Astrocyte (in vitro differentiated cells and primary cell): ENCODE measurements at regions not wholly inside any gene's neighbourhood (a gene's known extent, or its start where the extent isn't known, plus 50 kb on each side); places are given as distances from the start of the nearest gene placed in this dataset.

Experiments
- DNase-seq: peaks from one replicate; pipeline ENCODE4 v3.0.0-alpha.2; 2010; ENCODE audit warnings: low read depth
- FAIRE-seq: peaks from 2 replicates; lab custom pipeline; 2011; peaks lifted over from hg19 to GRCh38; lab: Jason Lieb, UNC
- H2AFZ ChIP-seq: 2 replicates; pipeline ENCODE4 v1.6.0; 2012; ENCODE audit warnings: low read depth, low read length, inconsistent platforms
- H3K27ac ChIP-seq: 2 replicates; pipeline ENCODE4 v1.5.1; 2011; ENCODE audit warnings: low read depth, low read length, inconsistent platforms
- H3K27me3 ChIP-seq: 2 replicates; pipeline ENCODE4 v1.6.0; 2011; ENCODE audit warnings: low read length, inconsistent platforms; ENCODE audit not compliant: insufficient read depth
- H3K36me3 ChIP-seq: 2 replicates; pipeline ENCODE4 v1.5.1; 2011; ENCODE audit warnings: low read length, inconsistent platforms; ENCODE audit not compliant: insufficient read depth
- H3K4me1 ChIP-seq: 2 replicates; pipeline ENCODE4 v1.5.1; 2011; ENCODE audit warnings: low read length, inconsistent platforms; ENCODE audit not compliant: insufficient read depth
- H3K4me2 ChIP-seq: 2 replicates; pipeline ENCODE4 v1.6.0; 2012; ENCODE audit warnings: low read length, inconsistent platforms
- H3K4me3 ChIP-seq: 2 replicates; pipeline ENCODE4 v1.5.1; 2011; ENCODE audit warnings: low read depth, mild to moderate bottlenecking, low read length, inconsistent platforms; ENCODE audit not compliant: insufficient read depth
- H3K79me2 ChIP-seq: 2 replicates; pipeline ENCODE4 v1.6.0; 2012; ENCODE audit warnings: mild to moderate bottlenecking, low read length, inconsistent platforms; ENCODE audit not compliant: insufficient read depth
- H3K9ac ChIP-seq: 2 replicates; pipeline ENCODE4 v1.6.0; 2012; ENCODE audit warnings: mild to moderate bottlenecking, low read length, inconsistent platforms
- H3K9me3 ChIP-seq: 2 replicates; pipeline ENCODE4 v1.5.1; 2012; ENCODE audit warnings: low read depth, mild to moderate bottlenecking, low read length, inconsistent platforms; ENCODE audit not compliant: insufficient read depth
- H4K20me1 ChIP-seq: 2 replicates; pipeline ENCODE4 v1.6.0; 2012; ENCODE audit warnings: low read length, inconsistent platforms; ENCODE audit not compliant: insufficient read depth
- H3K27ac Mint-ChIP-seq: one replicate; pipeline ENCODE4 v1.8.0; 2021; ENCODE audit warnings: mild to moderate bottlenecking, mixed read lengths; ENCODE audit not compliant: unreplicated experiment
- H3K27me3 Mint-ChIP-seq: one replicate; pipeline ENCODE4 v1.8.0; 2021; ENCODE audit warnings: low read depth, mixed read lengths; ENCODE audit not compliant: unreplicated experiment
- H3K36me3 Mint-ChIP-seq: one replicate; pipeline ENCODE4 v1.8.0; 2021; ENCODE audit warnings: low read depth, mixed read lengths; ENCODE audit not compliant: unreplicated experiment
- H3K4me1 Mint-ChIP-seq: one replicate; pipeline ENCODE4 v1.8.0; 2021; ENCODE audit warnings: low read depth, mixed read lengths; ENCODE audit not compliant: unreplicated experiment
- H3K4me3 Mint-ChIP-seq: one replicate; pipeline ENCODE4 v1.8.0; 2021; ENCODE audit warnings: mild to moderate bottlenecking, moderate library complexity, mixed read lengths; ENCODE audit not compliant: unreplicated experiment
- H3K9me3 Mint-ChIP-seq: one replicate; pipeline ENCODE4 v1.8.0; 2021; ENCODE audit warnings: mild to moderate bottlenecking, mixed read lengths; ENCODE audit not compliant: unreplicated experiment
- CTCF ChIP-seq: IDR thresholded peaks from 2 replicates; pipeline ENCODE4 v1.5.1; 2011; ENCODE audit warnings: low read depth, mild to moderate bottlenecking, inconsistent platforms, low read length, moderate library complexity; ENCODE audit not compliant: insufficient read depth
- EZH2 ChIP-seq: IDR thresholded peaks from 2 replicates; pipeline ENCODE4 v1.6.1; 2012; ENCODE audit warnings: mild to moderate bottlenecking, low read length, inconsistent platforms; ENCODE audit not compliant: insufficient read depth

- H3K9me3 ChIP-seq = no peaks in the 10 kb centered on the region
- H3K27ac Mint-ChIP-seq = no peak overlapping the region
- H4K20me1 ChIP-seq = no peaks in the 10 kb centered on the region
- no peaks in the 10 kb centered on the region for H3K79me2 ChIP-seq
- no peaks in the 10 kb centered on the region for H3K9me3 Mint-ChIP-seq
- no peak overlapping the region for H3K4me2 ChIP-seq
- no peaks in the 10 kb centered on the region for H3K4me1 ChIP-seq
- no peak overlapping the region for H3K4me3 Mint-ChIP-seq
- TF ChIP-seq EZH2 (no peak), CTCF (no peak)
- H3K27me3 Mint-ChIP-seq = no peaks in the 10 kb centered on the region
- no peak overlapping the region for H3K4me3 ChIP-seq
- DNase-seq (no peak), FAIRE-seq (no peak)
- H2AFZ ChIP-seq = no peak overlapping the region
- no peaks in the 10 kb centered on the region for H3K4me1 Mint-ChIP-seq
- no peaks in the 10 kb centered on the region for H3K36me3 ChIP-seq
- no peaks in the 10 kb centered on the region for H3K27me3 ChIP-seq
- H3K27ac ChIP-seq = no peak overlapping the region
- no peaks in the 10 kb centered on the region for H3K36me3 Mint-ChIP-seq
- H3K9ac ChIP-seq = no peak overlapping the region
Observed at GRCh38 chrX:140362861-140363260, 142.0 kb downstream of the SOX3 start.

GRCh38 chrX:140360924-140361323 is 143.9 kb downstream of the SOX3 start:
- no peak overlapping the region for H3K27ac Mint-ChIP-seq
- no peak overlapping the region for H3K4me2 ChIP-seq
- H3K27me3 Mint-ChIP-seq = peaks cover 8% of the 10 kb centered on the region
- H3K27ac ChIP-seq = no peak overlapping the region
- no peaks in the 10 kb centered on the region for H3K4me1 Mint-ChIP-seq
- no peaks in the 10 kb centered on the region for H3K36me3 Mint-ChIP-seq
- H3K79me2 ChIP-seq = no peaks in the 10 kb centered on the region
- H3K9me3 ChIP-seq = no peaks in the 10 kb centered on the region
- no peak overlapping the region for H2AFZ ChIP-seq
- H3K4me3 Mint-ChIP-seq = no peak overlapping the region
- H3K27me3 ChIP-seq = no peaks in the 10 kb centered on the region
- TF ChIP-seq EZH2 = no peak
- no peak for TF ChIP-seq CTCF
- H3K9ac ChIP-seq = no peak overlapping the region
- no peaks in the 10 kb centered on the region for H3K4me1 ChIP-seq
- H3K4me3 ChIP-seq = no peak overlapping the region
- DNase-seq = no peak
- H3K36me3 ChIP-seq = no peaks in the 10 kb centered on the region
- no peaks in the 10 kb centered on the region for H4K20me1 ChIP-seq
- FAIRE-seq = no peak
- peaks cover 1% of the 10 kb centered on the region for H3K9me3 Mint-ChIP-seq

- no peaks in the 10 kb centered on the region for H3K79me2 ChIP-seq
- FAIRE-seq = peak; percentile 80
- H3K9me3 ChIP-seq = no peaks in the 10 kb centered on the region
- H3K27me3 ChIP-seq = no peaks in the 10 kb centered on the region
- no peak overlapping the region for H3K4me3 ChIP-seq
- no peak overlapping the region for H3K9ac ChIP-seq
- H3K27me3 Mint-ChIP-seq = peaks cover 14% of the 10 kb centered on the region
- no peak overlapping the region for H2AFZ ChIP-seq
- H3K27ac ChIP-seq = no peak overlapping the region
- no peak overlapping the region for H3K4me3 Mint-ChIP-seq
- no peaks in the 10 kb centered on the region for H3K36me3 ChIP-seq
- no peak overlapping the region for H3K4me2 ChIP-seq
- H3K4me1 ChIP-seq = no peaks in the 10 kb centered on the region
- H3K36me3 Mint-ChIP-seq = no peaks in the 10 kb centered on the region
- H3K27ac Mint-ChIP-seq = no peak overlapping the region
- H4K20me1 ChIP-seq = no peaks in the 10 kb centered on the region
- no peaks in the 10 kb centered on the region for H3K4me1 Mint-ChIP-seq
- TF ChIP-seq CTCF (no peak), EZH2 (no peak)
- H3K9me3 Mint-ChIP-seq = peaks cover 1% of the 10 kb centered on the region
- no peak for DNase-seq
Observed at GRCh38 chrX:140360284-140360683, 144.6 kb downstream of the SOX3 start.
